GM21619 (cell line): ENCODE measurements at regions not wholly inside any gene's neighbourhood (a gene's known extent, or its start where the extent isn't known, plus 50 kb on each side); places are given as distances from the start of the nearest gene placed in this dataset.
"Not testable (repeated sequence)": the region's sequence is repeated elsewhere in the genome, so short reads cannot be mapped to it uniquely, and the experiment has no call there.

ENCODE experiments used
- ATAC-seq: cut with Tn5 transposase; IDR thresholded peaks from one replicate; pipeline ENCODE4 v1.9.1; 2021; ENCODE audit not compliant: unreplicated experiment

- no peak for ATAC-seq
Observed at GRCh38 chr4:58413849-58414248, 1303.7 kb upstream of the IGFBP7 start.

GRCh38 chr4:58411904-58412303 is 1301.7 kb upstream of the IGFBP7 start:
- no peak for ATAC-seq

- no peak for ATAC-seq
Observed at GRCh38 chr4:58406762-58407161, 1296.6 kb upstream of the IGFBP7 start.

- ATAC-seq: no peak
Observed at GRCh38 chr4:58368221-58368620, 1258.0 kb upstream of the IGFBP7 start.

- no peak for ATAC-seq
Observed at GRCh38 chr4:58360354-58361133, 1250.4 kb upstream of the IGFBP7 start.

- ATAC-seq: no peak
Observed at GRCh38 chr4:58359590-58359989, 1249.4 kb upstream of the IGFBP7 start.

GRCh38 chr4:58357947-58358346 is 1247.8 kb upstream of the IGFBP7 start:
- no peak for ATAC-seq

- no peak for ATAC-seq
Observed at GRCh38 chr4:58325070-58325469, 1214.9 kb upstream of the IGFBP7 start.

GRCh38 chr4:58313444-58313843 is 1203.3 kb upstream of the IGFBP7 start:
- ATAC-seq: no peak

- ATAC-seq: no peak
Observed at GRCh38 chr4:58303456-58303855, 1193.3 kb upstream of the IGFBP7 start.

GRCh38 chr4:58301376-58301999 is 1191.3 kb upstream of the IGFBP7 start:
- ATAC-seq: no peak

GRCh38 chr4:58286335-58286734 is 1176.2 kb upstream of the IGFBP7 start:
- no peak for ATAC-seq

- ATAC-seq: not testable (repeated sequence)
Observed at GRCh38 chr4:58280928-58281327, 1170.7 kb upstream of the IGFBP7 start.

- ATAC-seq: no peak
Observed at GRCh38 chr4:58275856-58276255, 1165.7 kb upstream of the IGFBP7 start.

- ATAC-seq: no peak
Observed at GRCh38 chr4:58274553-58274952, 1164.4 kb upstream of the IGFBP7 start.

- ATAC-seq: no peak
Observed at GRCh38 chr4:58272311-58272710, 1162.1 kb upstream of the IGFBP7 start.

GRCh38 chr4:58265734-58266133 is 1155.5 kb upstream of the IGFBP7 start:
- no peak for ATAC-seq

GRCh38 chr4:58261526-58261925 is 1151.3 kb upstream of the IGFBP7 start:
- no peak for ATAC-seq

- no peak for ATAC-seq
Observed at GRCh38 chr4:58254291-58254690, 1144.1 kb upstream of the IGFBP7 start.

GRCh38 chr4:58252656-58253055 is 1142.5 kb upstream of the IGFBP7 start:
- ATAC-seq: no peak

- no peak for ATAC-seq
Observed at GRCh38 chr4:58247792-58248191, 1137.6 kb upstream of the IGFBP7 start.

GRCh38 chr4:58225460-58225859 is 1115.3 kb upstream of the IGFBP7 start:
- ATAC-seq: no peak

- ATAC-seq: no peak
Observed at GRCh38 chr4:58219179-58219578, 1109.0 kb upstream of the IGFBP7 start.
